NCI-H1930 (cell line): ENCODE measurements at regions not wholly inside any gene's neighbourhood (a gene's known extent, or its start where the extent isn't known, plus 50 kb on each side); places are given as distances from the start of the nearest gene placed in this dataset.

Experiments used
- DNase-seq, 2 experiments: peaks; one replicate each; lab custom pipeline; 2025; lab: John Stamatoyannopoulos, UW

- DNase-seq = no peak
These were observed 91.6 kb upstream of the CXCL12 start for GRCh38 chr10:44476409-44477045.

- DNase-seq = no peak
These were observed 92.1 kb upstream of the CXCL12 start for GRCh38 chr10:44477046-44477425.

DNA sequence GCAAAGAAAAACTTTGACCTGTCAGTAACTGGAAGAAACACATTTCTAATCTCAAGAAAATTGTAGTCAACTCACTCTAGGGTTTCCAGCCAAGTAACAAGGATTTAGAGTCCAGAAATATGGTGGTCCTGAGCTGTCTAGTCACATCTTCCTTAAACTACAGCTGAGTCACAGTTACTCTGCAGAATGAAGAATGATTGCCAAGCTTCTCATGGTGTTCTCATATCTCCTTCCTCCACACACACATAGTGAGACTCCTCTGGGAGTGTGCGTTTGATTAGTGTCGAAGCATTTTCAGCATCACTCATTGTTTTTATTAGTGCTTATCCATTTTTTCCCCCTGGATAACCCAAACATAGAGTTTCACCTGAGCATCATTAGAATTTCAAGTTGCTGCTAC is 93.1 kb upstream of the CXCL12 start:
- no peak for DNase-seq

GRCh38 chr10:44478876-44479705 is 94.2 kb upstream of the CXCL12 start:
- DNase-seq = no peak

GRCh38 chr10:44492678-44493077 is 107.8 kb upstream of the CXCL12 start:
- no peak for DNase-seq

DNA sequence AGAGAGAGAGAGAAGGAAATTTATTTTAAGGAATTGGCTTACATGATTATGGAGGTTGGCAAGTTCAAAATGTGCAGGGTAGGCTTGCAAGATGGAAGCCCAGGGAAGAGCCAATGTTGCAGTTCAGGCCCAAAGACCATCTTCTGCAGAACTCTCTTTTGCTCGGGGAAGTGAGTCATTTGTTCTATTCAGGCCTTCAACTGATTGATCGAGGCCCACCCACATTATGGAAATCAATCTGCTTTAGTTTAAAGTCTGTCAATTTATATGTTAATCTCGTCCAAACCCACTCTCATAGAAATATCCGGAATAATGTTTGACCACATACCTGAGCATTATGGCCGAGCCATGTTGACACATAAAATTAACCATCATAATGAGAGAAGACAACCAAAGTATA is 113.3 kb upstream of the CXCL12 start:
- DNase-seq = no peak

- no peak for DNase-seq
These were observed 115.6 kb upstream of the CXCL12 start for GRCh38 chr10:44500451-44500850.

GRCh38 chr10:44506386-44506785 is 121.5 kb upstream of the CXCL12 start:
- DNase-seq = no peak

DNA sequence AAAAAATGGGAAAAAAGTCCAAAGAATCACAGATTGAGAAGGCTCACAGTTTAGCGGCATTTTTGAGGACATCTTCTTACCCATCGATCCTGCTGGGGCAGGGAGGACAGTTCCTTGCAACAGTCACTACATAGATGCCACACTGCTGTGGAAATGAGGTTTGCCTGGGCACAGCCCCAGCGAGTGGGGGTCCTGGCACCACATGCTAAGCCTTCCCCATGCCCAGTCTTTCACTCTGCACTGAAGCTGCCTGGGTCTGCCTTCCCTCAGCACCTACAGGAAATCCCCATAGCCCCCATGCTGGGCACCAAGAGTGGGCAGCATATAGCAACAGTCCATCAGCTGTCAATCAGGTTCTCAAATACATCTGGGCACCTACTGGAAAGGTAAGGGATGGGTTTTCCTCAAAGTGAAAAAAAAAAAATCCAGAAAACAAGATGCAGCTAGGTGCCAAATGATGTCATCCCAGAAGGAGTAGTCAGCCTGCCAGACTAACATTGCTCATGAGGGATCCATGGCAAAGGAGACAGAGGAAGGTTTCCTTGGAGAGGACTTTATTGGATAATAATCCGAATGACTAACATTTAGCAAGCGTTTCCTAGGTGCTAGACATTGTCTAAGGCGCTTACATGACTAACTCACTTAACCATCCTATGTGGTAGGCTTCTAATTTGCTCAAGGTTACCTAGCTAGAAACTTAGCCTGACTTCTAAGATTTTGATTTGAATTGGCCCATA is 125.7 kb upstream of the CXCL12 start:
- DNase-seq = no peak

DNA sequence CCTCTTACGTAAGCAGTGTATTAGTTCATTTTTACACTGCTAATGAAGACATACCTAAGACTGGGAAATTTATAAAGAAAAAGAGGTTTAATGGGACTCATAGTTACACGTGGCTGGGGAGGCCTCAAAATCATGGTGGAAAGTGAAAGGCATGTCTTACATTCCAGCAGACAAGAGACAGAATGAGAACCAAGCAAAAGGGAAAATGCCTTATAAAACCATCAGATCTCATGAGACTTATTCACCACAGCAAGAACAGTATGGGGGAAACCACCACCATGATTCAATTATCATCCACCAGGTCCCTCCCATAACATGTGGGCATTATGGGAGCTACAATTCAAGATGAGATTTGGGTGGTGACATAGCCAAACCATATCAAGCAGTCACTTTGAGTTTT is 126.3 kb upstream of the CXCL12 start:
- DNase-seq = no peak

- no peak for DNase-seq
These were observed 126.7 kb upstream of the CXCL12 start for GRCh38 chr10:44511601-44512000.

DNA sequence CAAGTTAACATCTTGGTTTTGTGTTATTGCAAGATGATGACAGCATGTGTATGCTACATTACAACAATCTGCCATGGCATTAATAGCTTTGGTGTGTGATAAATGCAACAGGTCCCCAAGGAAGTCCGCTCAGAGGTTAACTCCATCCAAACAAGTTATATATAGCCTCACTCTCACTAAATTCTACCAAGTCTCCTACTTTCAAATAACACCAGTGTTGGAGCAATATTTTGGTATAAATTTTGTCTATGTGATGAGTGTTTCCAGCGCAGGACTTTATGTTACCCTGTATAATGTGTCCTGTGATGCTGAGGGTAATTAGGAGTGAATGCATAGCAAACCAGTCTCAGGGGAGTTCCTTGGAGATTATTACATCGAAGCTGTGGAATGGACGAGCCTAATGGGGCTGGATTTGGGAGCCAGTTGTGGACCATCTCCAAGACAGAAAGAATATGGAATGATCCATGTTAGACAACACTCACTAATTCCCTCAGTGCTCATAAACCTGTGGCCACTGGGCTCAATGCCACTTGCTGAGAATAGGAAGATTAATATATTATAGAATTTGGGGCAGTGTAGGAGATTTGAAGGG is 127.6 kb upstream of the CXCL12 start:
- DNase-seq = no peak

- no peak for DNase-seq
These were observed 128.7 kb upstream of the CXCL12 start for GRCh38 chr10:44513591-44513990.

DNA sequence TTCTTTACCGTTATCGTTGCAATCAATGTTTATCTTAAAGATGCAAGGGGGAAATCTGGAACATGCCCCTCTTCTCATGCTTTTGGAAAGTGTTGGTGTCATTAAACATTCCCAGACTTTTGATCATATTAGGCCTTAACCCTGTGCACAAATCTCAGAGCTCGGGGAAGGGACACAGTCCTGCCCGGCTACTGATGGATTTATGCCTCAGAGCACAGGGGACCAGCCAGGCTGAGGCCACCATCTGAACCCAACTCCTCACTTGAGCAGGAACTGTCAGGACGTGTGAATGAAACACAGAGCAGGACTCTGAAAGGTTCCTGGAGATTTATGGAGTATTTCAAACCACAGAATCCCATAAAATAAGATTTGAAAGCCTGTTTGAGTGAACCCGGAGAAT is 132.0 kb upstream of the CXCL12 start:
- no peak for DNase-seq

- no peak for DNase-seq
These were observed 132.7 kb upstream of the CXCL12 start for GRCh38 chr10:44517635-44518034.

DNA sequence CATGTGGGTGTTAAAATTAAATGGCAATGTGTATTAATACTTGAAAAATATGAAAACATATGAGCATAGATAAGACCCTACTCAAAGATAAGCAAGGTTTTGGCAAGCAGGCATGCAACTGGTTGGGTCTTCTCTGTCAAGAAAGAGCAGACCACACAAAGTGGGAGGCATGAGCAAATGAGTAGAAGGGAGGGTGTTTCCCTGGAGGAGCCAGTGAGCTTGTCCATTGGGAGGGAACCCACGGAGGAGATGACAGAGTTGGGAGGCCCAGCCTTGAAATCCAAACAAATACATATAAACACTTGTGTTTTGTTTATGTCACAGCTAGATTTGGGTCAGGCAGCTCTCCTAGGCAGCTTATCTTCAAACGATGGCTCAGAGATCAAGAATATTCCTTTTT is 134.5 kb upstream of the CXCL12 start:
- DNase-seq = no peak

GRCh38 chr10:44520651-44521050 is 135.8 kb upstream of the CXCL12 start:
- DNase-seq = no peak

- DNase-seq = no peak
These were observed 154.3 kb upstream of the CXCL12 start for GRCh38 chr10:44539178-44539577.

GRCh38 chr10:44552726-44553125 is 167.8 kb upstream of the CXCL12 start:
- no peak for DNase-seq

GRCh38 chr10:44557596-44558191 is 172.8 kb upstream of the CXCL12 start:
- DNase-seq = no peak

DNA sequence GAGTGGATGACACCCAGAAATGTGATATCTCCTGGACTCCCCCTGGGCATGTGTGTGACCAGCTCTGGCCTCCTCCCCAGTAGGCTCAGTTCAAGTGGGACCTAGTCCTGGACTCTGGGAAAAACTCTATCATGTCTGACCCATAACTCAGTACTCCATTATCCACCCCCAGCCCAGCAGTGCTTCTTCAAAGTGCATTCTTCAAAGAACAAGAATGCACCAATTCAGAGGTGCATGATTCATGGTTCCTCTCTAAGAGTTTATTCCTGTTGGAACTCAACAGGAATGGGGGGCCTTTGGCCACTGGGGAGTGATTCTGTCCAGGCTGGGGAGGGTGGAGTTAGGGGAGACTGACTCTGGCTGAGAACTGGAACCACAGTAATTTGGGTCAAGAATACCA is 173.6 kb upstream of the CXCL12 start:
- DNase-seq = no peak

- no peak for DNase-seq
These were observed 179.5 kb upstream of the CXCL12 start for GRCh38 chr10:44564361-44564760.
